KMS-11 (cell line): ENCODE measurements at regions not wholly inside any gene's neighbourhood (a gene's known extent, or its start where the extent isn't known, plus 50 kb on each side); places are given as distances from the start of the nearest gene placed in this dataset.
A peak's percentile ranks its signal among the peaks of the same experiment; 100 is the strongest.

Experiments used
- H2AFZ ChIP-seq: fragments of 200-600 bp; sonication (generic); 2 replicates; pipeline ENCODE4 v1.6.1; 2016; ENCODE audit warnings: antibody characterized with exemption, mixed run types, low read depth
- H3K27ac ChIP-seq: fragments of 200-600 bp; sonication (generic); 2 replicates; pipeline ENCODE4 v1.6.1; 2016; ENCODE audit warnings: mild to moderate bottlenecking, mixed run types
- H3K27me3 ChIP-seq: fragments of 200-600 bp; sonication (generic); 2 replicates; pipeline ENCODE4 v1.6.1; 2017; ENCODE audit warnings: mild to moderate bottlenecking, low read depth, mixed run types, moderate library complexity; ENCODE audit not compliant: insufficient read depth
- H3K36me3 ChIP-seq: fragments of 200-600 bp; sonication (generic); 2 replicates; pipeline ENCODE4 v1.6.1; 2017; ENCODE audit warnings: mild to moderate bottlenecking, mixed run types; ENCODE audit not compliant: insufficient read depth
- H3K4me1 ChIP-seq: fragments of 200-600 bp; sonication (generic); 2 replicates; pipeline ENCODE4 v1.6.1; 2016; ENCODE audit warnings: mild to moderate bottlenecking, low read depth, mixed run types; ENCODE audit not compliant: poor library complexity, severe bottlenecking
- H3K4me2 ChIP-seq: fragments of 200-600 bp; sonication (generic); 2 replicates; pipeline ENCODE4 v1.7.0; 2016; ENCODE audit warnings: mild to moderate bottlenecking, mixed run types
- H3K4me3 ChIP-seq: fragments of 200-600 bp; sonication (generic); IDR thresholded peaks from 2 replicates; pipeline ENCODE4 v1.6.1; 2017; ENCODE audit warnings: low read depth, low read length, mixed read lengths; ENCODE audit not compliant: insufficient read depth
- H3K79me2 ChIP-seq: fragments of 200-600 bp; sonication (generic); 2 replicates; pipeline ENCODE4 v1.6.1; 2016; ENCODE audit warnings: low read depth, mixed run types; ENCODE audit not compliant: insufficient read depth
- H3K9ac ChIP-seq: fragments of 200-600 bp; sonication (generic); 2 replicates; pipeline ENCODE4 v1.6.1; 2016; ENCODE audit warnings: mild to moderate bottlenecking, mixed run types
- H4K20me1 ChIP-seq: fragments of 200-600 bp; sonication (generic); 2 replicates; pipeline ENCODE4 v1.6.1; 2016; ENCODE audit warnings: mild to moderate bottlenecking, mixed run types; ENCODE audit not compliant: insufficient read depth
- TF ChIP-seq, protein P1 (sequence below): fragments of 200-600 bp; sonication (generic); conservative IDR thresholded peaks from 2 replicates; pipeline ENCODE4 v1.6.1; 2017; ENCODE audit warnings: low read depth, mild to moderate bottlenecking, antibody characterized with exemption, low read length, moderate library complexity, mixed read lengths

DNA sequence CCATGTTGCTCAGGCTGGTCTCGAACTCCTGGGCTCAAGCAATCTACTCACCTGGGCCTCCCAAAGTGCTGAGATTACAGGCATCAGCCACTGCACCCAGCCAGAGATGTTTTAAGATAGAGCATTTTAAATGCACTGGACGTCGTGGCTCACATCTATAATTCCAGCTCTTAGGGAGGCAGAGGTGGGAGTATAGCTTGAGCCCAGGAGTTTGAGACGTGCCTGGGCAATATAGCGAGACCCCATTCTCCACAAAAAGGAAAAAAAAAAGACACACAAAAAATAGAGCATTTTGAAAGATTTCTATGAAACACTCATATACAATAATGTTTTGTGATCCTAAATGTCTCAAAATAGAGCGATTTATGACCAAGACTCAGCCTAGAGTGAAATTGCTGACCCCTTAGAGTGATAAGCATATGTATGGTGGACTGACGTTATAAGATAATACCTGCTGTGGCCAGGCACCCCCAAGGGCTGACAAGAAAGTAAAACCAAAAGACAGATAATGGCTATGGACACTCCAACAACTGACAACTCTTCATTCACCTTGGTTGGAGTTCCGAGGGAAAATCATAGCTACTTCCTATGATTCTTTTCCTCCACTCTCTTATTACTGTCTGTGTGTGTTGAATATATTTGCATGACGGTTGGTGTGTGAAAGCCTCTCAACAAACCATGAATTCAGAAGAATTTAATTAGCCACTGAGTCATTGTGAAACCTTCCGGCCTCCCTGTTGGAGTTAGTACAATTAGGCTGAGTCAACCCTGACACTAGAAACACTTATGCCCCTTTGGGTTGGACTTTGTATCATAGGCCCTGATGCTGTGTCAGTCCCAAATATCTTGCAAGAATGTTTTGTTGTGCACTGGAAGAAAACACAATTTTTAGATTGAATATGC is 526.5 kb upstream of the NUDT12 start:
- Histone ChIP-seq H4K20me1 (no peaks in the 10 kb centered on the region), H3K27ac (no peak overlapping the region), H3K4me1 (no peaks in the 10 kb centered on the region), H3K4me2 (no peak overlapping the region), H3K9ac (no peak overlapping the region), H3K79me2 (no peaks in the 10 kb centered on the region), H3K4me3 (no peak overlapping the region), H2AFZ (no peak overlapping the region), H3K27me3 (no peaks in the 10 kb centered on the region), H3K36me3 (no peaks in the 10 kb centered on the region)
- TF ChIP-seq, protein P1, sequence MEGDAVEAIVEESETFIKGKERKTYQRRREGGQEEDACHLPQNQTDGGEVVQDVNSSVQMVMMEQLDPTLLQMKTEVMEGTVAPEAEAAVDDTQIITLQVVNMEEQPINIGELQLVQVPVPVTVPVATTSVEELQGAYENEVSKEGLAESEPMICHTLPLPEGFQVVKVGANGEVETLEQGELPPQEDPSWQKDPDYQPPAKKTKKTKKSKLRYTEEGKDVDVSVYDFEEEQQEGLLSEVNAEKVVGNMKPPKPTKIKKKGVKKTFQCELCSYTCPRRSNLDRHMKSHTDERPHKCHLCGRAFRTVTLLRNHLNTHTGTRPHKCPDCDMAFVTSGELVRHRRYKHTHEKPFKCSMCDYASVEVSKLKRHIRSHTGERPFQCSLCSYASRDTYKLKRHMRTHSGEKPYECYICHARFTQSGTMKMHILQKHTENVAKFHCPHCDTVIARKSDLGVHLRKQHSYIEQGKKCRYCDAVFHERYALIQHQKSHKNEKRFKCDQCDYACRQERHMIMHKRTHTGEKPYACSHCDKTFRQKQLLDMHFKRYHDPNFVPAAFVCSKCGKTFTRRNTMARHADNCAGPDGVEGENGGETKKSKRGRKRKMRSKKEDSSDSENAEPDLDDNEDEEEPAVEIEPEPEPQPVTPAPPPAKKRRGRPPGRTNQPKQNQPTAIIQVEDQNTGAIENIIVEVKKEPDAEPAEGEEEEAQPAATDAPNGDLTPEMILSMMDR, result no peak

DNA sequence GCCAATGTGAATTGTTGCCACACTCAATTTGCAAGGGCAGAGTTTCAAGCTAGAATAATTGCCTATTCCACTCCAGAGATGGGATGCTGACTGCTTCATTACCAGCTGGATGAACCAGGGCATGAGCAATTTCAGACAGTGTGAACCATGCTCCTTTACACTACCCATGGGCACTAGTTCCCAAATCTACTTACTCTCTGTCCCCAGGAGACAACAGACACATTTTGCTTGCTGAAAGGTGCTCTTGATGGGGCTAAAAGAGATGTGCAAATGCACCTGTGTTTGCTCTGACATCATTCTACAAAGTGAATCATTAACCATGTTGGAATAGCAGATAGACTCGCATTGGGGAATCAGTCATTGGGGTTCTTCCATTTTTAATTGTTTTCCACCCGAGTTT is 522.3 kb upstream of the NUDT12 start:
- Histone ChIP-seq H3K4me2 (no peak overlapping the region), H3K9ac (no peak overlapping the region), H3K79me2 (no peaks in the 10 kb centered on the region), H3K36me3 (no peaks in the 10 kb centered on the region), H3K4me1 (peaks cover 6% of the 10 kb centered on the region), H3K27me3 (no peaks in the 10 kb centered on the region), H3K4me3 (no peak overlapping the region), H2AFZ (no peak overlapping the region), H3K27ac (no peak overlapping the region), H4K20me1 (no peaks in the 10 kb centered on the region)
- TF ChIP-seq, protein P1, result no peak

DNA sequence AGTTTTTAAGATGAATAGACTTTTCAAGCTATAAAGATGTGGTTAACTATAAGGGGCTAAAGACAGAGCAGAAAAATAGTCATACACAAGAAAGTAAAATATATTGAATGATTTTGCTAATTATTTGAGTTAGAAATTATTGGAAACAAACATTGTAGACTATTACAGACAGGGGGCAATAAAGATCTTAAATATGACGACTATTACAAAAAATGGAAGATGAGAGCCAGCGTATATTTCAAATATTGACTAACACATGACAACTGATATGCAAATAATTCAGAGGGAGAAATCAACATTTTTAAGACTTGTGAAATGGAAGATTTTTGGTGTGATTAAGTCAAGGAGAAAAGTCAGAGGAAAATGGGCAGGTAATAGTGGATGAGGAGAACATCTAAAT is 520.2 kb upstream of the NUDT12 start:
- H3K4me2 ChIP-seq, result no peak overlapping the region
- H2AFZ ChIP-seq, result no peak overlapping the region
- H4K20me1 ChIP-seq, result no peaks in the 10 kb centered on the region
- H3K79me2 ChIP-seq, result no peaks in the 10 kb centered on the region
- TF ChIP-seq, protein P1, result no peak
- H3K27ac ChIP-seq, result no peak overlapping the region
- H3K4me3 ChIP-seq, result no peak overlapping the region
- no peaks in the 10 kb centered on the region for H3K27me3 ChIP-seq
- H3K4me1 ChIP-seq, result peaks cover 6% of the 10 kb centered on the region
- H3K36me3 ChIP-seq, result no peaks in the 10 kb centered on the region
- no peak overlapping the region for H3K9ac ChIP-seq

DNA sequence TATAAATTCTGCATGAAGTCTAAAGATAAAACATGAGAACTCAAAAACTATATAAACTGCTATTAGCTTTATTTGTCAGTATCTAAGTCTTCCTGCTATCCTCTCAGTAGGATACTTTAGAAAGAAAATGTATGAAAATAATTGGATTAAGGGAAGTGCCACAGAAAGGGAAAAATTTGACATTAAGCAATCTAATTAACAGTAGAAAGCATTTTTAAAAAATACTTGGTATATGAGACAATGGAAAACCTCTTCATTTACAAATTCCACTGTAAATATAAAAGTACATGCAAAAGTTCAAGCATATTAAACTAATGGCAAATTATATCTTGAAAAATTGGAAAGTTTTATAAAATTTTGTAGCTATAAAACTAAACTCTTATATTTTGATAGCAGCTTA is 518.6 kb upstream of the NUDT12 start:
- no peaks in the 10 kb centered on the region for H4K20me1 ChIP-seq
- TF ChIP-seq, protein P1, result no peak
- no peaks in the 10 kb centered on the region for H3K36me3 ChIP-seq
- 0 out of 2 replicates have a peak overlapping the region, but pooled peaks have one; percentile 29 for H3K4me2 ChIP-seq
- no peaks in the 10 kb centered on the region for H3K79me2 ChIP-seq
- H3K27me3 ChIP-seq, result no peaks in the 10 kb centered on the region
- H3K9ac ChIP-seq, result peak overlapping the region; percentile 88; the same call in 1 of the 2 replicates
- peak overlapping the region; percentile 95; the same call in 1 of the 2 replicates for H3K27ac ChIP-seq
- H2AFZ ChIP-seq, result no peak overlapping the region
- H3K4me1 ChIP-seq, result peaks cover 6% of the 10 kb centered on the region
- H3K4me3 ChIP-seq, result no peak overlapping the region
